Activated CD4-positive, alpha-beta T cell treated with anti-CD3 and anti-CD28 coated beads for 1 hour (primary cell): ENCODE measurements at regions not wholly inside any gene's neighbourhood (a gene's known extent, or its start where the extent isn't known, plus 50 kb on each side); places are given as distances from the start of the nearest gene placed in this dataset.
"Not testable (repeated sequence)": the region's sequence is repeated elsewhere in the genome, so short reads cannot be mapped to it uniquely, and the experiment has no call there.

Source experiments
- DNase-seq: peaks from one replicate; pipeline ENCODE4 v3.0.0-alpha.2; 2020

DNA sequence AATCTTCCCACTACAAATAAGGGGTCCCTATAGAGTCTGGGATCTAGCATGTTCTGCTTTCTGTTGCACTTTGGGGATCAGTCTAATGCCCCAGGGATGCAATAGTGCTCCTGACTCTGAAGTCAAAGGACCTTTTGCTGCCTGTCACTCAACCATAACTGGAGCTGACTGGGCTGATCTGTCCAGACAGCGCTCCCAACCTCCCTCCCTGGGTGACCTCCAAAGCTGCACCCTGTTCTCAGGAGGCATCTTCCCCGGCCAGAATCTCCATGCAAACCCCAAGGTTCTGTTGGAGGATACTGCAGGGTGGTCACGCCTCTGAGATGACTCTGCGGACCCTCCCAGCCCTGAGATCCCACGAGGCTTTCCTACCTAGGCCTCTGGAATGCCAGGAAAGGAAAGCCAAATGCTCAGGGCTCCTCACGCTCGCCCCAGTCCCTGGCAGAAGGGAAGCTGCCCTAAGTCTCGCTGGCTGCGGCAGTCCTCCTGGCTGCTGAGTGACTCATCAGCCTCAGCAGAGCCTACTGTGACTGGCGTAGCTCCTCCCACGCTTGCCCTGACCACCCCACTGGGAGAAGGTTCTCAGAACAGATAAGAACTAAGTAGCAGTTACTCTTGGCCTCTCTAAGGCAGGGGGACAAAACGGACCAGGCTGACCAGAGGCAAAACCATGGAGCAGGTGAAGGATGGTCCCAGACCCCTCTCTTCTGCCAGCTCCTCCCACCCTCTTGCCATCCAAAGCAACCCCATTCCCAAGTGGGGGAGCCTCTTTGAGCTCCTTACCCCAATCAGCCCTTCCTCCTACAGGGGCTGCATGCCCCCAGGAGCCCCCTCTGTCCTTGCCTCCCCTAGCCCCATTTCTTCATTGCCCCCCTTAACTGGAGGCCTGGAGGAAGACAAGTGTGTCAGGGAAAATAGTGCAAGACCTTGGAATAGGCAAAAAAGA is 124.1 kb upstream of the TNRC6C start:
- peak; percentile 35 for DNase-seq

DNA sequence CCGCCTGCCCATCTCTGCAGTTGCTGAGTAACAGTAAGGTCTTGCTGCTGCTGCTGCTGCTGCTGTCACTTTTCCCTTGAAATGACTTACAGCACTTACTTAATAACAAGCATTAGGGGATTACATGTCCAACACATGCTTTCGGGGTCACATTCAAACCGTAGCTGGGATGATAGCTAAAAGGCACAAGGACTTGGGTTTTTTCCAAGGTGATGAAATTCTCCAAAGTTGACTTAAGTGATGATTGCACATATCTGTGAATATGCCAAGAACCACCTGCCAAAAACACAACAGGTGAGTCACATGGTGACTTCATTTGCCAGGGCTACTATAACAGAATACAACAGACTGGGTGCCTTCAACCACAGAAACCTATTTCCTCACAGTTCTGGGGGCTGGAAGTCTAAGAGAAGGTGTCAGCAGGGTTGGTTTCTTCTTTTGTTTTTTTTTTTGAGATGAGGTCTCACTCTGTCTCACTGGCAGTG is 121.9 kb upstream of the TNRC6C start:
- DNase-seq = no peak

DNA sequence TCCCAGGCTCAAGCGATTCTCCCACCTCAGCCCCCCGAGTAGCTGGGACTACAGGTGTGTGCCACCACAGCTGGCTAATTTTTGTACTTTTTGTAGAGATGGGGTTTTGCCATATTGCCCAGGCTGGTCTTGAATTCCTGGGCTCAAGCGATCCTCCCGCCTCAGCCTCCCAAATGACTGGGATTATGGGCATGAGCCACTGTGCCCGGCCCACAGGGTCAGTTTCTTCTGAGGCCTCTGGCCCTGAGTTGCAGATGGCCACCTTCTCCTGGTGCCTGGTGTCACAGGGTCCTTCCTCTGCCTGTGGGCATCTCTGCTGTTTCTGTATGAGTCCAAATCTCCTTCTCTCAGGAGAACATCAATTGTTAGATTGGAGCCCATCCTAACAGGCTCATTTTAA is 121.4 kb upstream of the TNRC6C start:
- not testable (repeated sequence) for DNase-seq

DNA sequence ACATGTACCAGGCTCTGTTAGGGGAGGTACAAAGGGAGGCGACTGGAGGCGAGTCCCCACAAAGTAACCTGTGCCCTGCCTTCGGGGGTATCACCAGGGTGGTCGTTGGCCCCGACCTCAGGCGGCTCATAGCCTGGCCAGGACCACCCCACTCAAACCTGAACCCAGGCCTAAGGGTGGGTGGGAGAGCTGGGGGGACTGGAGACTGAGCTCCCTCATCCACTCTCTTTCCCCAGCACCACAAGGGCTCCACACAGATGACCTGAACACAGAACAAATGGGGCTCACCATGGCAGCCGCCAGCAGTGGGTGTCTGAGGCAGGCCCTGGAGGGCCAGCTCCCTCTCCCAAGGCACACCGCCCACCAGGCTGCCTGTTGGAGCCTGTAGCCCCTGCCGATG is 120.6 kb upstream of the TNRC6C start:
- DNase-seq = no peak

DNA sequence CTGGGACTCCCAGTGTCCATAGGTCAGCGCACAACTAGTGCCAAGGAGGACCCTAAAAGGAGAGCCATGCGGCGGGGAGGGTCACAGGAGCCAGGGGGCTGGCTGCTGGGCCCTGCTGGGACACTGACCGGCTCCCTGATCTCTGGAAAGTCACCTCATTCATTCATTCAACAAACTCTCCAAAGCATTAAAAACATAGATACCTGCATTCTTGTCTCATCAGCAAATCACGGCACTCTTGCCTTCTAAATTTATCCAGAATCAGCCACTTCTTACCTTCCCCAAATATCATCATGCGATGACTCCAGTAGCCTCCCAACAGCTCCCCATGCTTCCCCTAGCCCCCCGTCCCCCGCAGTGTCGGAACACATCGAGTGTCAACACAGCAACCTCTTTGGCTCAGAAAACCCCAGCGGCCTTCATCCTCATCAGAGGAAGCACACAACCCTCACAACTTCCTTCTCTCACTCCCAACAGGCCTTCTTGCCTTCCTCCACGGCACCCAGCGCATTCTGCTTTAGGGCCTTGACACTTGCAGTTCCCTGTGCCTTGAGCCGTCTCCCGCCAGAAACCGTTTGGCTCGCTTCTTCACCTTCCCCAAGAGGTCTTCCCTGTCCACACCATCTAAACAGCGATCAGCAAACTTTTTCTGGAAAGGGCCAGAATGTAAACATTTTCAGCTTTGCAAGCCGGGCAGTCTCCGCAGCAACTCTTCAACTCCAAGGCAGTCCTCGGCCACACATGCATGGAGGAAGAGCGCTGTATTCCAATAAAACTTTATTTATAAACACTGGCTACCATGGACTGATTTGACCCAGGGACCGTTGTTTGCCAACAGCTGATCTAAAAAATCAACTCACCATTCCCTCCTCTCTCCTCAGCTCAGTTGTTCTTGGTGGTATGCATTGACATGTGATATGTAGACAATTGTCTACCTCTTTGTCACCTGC is 119.5 kb upstream of the TNRC6C start:
- no peak for DNase-seq

DNA sequence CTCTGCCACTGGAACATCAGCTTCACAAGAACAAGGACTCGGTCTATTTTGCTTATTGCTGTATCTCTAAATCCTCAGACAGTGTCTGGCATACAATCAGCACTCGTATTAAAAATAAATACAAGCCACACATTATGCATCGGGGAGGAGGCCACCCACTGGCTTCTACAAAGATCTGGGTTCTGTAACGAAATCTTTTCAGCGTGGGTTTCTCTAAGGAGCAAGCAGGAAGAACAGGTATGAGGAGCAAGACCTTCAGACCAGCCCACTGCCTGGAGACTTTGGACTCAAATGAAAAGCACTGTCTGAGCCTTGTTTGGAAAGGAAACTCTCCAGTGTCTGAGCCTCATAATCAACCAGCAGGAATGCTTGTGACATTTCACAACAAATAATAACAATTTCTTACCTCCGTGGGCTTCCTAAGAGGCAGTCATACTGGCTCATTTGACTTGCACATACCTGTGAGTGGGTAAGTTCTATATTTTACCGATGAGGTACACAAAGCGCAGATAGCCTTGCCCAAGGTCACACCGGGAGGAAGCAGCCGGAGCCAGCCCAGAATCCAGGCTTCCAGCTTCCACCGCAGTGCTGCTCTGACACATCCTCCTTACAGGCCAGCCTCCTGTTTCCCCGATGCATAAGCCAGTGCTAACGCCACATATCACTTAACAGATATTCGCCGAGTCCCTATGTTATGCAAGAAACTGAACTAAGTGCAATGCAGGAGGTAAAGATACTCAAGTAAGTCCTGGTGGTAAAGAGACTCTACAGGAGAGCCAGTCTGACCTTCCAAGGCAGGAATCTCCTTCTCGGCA is 118.6 kb upstream of the TNRC6C start:
- DNase-seq = no peak

DNA sequence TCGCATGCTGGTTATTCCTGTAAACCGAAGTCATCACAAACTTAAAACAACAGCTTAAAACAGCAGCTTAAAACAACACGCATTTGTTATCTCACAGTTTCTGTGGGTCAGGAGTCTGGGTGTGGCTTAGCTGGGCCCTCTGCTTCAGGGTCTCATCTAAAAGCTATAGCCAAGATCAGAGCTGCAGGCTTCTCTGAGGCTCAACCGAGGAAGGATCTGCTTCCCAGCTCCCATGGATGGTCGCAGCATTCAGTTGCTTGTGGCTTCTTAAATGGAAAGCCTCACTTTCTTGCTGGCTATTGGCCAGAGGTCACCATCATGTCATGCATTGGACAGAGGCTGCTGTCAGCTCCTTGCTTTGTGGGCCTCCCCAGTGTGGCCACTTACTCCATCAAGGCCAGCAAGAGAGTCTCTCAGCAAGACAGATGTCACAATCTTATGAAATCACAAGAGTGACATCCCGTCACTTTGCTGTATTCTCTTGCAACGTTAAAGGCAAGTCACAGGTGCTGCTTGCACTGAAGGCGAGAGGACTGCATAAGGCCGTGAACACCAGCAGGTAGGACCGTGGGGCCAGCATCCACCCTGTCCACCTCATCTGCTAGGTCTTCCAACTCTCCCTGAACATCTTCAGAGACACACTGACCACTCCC is 117.9 kb upstream of the TNRC6C start:
- DNase-seq = no peak

DNA sequence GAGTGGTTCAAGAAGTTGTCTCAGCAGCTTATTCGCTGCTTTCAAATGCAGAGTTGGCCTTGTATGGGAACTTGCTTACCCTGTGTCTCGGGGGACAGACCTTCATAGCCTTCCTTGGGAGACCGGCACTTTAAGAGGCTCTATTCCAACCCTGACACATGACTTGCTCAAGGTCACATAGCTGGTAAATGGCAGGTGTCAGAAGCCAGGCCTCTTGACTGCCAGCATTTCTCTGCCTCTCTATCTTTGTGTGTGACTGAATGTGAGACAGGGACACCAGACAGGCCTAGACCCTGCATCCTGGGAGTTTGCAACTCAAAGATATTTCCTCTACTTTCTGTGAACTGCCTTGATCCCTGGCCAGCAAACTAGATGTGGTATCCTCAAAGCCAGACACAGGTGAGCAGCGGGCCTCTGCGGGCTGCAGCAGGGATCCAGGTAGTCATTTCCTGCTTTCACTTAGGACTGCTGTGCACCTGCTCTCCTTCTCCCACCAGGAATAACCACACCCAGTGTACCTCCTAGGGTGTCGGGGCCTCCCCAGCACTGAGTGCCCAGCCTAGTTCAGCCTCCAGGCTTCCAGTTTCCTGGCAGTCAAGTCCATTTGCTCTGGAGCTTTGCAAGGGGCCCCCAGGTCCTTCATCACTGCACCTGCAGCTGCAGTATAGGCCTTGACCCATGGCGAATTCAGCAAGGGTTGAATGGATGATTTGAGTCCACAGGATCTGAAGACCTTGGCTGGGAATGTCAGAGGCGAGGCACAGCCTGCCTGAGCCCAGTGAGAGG is 116.6 kb upstream of the TNRC6C start:
- no peak for DNase-seq

DNA sequence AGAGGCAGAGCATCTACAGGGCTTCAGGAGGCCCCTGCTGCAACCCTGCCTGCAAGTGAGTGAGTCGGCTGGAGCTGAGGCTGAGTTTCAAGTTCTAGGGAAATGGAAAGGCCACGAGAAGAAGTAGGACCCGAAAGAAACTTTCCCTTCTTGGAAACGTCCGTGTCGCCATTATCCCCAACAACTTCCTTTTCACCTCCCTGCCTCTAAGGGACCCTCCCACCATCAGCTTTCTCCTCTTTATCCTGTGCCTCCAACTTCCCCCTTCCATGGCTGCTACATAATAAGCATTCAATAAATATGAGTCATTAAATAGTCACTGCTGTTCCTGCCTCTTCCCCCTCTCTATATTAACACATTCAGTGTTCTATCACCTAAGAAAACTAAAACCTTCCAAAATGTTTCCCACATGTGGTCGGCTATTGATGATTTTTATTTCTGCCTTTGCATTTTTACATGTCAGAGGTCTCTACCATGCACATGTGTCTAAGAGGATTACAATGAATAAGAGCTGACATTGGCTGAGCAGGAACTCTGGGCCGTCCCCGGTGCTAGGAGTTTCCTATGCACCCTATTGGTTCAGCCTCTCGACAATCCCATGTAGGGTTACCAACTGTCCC is 115.9 kb upstream of the TNRC6C start:
- DNase-seq = no peak

DNA sequence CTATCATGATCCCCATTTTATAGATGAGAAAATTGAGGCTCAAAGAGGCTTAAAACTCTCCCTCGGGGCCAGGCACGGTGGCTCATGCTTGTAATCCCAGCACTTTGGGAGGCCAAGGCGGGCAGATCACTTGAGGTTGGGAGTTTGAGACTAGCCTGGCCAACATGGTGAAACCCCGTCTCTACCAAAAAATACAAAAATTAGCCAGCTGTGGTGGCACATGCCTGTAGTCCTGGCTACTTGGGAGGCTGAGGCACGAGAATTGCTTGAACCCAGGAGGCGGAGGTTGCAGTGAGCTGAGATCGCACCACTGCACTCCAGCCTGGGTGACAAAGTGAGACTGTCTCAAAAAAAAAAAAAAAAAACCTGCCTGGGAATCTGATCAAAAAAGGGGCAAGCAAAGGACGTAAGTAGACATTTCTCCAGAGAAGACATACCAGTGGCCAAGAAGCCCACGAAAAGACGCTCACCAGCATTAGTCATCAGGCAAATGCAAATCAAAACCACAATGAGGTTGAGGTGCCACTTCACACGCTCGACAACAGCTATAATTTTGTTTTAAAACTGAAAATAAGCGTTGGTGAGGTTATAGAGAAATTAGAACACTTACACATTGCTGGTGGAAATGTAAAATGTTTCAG is 115.1 kb upstream of the TNRC6C start:
- peak; percentile 45 for DNase-seq

DNA sequence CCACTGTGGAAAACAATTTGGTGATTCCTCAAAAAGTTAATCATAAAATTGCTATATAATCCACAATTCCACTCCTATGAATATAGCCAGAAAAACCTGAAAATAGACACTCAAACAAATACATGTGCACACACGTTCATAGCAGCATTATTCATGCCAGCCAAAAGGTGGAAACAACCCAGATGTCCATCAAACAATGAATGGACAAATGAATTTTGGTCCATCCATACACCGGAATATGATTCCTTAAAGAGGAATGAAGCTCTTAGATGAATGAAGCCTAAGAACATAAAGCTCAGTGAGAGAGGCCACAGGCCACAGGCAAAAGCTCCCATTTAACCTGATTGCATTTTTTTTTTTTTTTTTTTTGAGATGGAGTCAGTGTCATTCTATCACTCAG is 114.6 kb upstream of the TNRC6C start:
- DNase-seq = no peak

DNA sequence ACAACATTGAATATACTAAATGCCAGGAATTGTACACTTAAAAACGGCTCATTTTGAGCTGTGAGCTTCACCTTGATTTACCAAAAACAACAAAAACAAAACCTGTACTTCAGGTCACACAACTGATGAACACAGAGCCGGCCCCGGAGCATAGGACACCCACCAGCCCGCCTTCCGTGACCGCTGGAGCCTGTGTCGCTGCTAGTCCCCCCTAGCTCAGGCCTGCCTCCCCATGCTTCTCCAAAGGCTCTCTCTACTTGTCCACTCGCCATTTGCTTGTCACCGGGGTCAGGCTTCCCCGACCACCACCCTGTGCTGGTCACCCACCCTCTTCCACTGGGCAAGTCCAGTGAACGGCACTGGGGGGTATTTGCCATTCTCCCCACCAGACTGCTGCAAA is 113.8 kb upstream of the TNRC6C start:
- DNase-seq = no peak

DNA sequence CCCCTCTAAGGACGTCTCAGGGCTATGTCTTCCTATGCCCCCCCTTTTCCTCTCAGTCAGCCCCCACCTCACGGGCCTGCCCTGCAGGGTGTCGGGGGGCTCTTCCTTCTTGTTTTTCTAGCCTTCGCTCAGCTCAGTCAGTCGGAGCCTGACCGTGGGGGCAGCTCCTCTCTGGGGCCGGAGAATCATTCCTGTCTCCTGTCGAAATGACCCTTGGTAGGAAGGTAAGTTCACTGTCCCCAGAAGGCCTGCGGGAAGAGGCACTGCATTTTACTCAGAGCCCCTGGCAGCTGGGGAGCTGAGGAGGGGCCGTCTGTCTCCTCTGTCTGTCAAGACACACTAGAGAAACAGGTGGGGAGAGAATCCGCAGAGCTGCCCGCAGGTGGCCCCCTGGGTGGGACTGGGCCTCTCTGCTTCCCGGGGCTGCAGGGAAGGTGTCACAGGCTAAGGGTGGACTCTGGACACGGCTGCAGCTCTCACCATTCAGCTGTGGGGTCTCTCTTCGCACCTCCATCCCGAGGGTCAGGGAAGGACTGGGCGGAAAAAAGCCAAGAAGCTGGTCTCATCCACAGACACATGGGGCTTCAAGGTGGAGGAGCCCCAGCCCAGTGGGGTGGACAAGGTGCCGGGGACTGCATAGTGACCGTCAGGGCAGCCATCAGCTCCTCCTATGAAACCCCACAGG is 112.8 kb upstream of the TNRC6C start:
- DNase-seq = no peak

DNA sequence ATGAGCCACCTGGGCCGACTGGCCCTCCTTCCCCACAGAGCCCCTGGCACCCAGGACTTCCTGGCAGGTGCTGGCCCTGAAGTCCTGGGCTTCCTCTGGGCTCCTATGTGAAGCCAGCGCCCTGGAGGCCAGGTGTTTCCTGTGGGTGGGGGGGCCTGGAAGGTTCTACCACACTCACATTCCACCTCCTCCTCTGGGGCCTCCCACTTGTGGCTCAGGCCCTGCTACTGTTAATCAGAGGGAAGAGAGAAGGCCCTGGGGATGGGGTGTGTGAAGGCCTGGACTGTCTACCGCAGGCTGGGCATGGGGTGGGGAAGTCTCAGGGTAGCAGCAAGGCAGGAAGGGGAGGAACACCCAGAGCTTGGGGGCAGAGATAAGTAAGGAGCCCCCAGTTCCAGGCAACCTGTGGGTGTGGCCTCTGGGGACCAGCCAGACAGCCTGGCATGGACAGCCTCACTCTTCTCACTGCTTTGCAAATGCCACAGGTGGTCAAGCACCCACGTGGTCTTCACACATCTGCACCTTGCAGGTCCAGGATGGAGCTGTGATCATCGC is 111.9 kb upstream of the TNRC6C start:
- DNase-seq = no peak

DNA sequence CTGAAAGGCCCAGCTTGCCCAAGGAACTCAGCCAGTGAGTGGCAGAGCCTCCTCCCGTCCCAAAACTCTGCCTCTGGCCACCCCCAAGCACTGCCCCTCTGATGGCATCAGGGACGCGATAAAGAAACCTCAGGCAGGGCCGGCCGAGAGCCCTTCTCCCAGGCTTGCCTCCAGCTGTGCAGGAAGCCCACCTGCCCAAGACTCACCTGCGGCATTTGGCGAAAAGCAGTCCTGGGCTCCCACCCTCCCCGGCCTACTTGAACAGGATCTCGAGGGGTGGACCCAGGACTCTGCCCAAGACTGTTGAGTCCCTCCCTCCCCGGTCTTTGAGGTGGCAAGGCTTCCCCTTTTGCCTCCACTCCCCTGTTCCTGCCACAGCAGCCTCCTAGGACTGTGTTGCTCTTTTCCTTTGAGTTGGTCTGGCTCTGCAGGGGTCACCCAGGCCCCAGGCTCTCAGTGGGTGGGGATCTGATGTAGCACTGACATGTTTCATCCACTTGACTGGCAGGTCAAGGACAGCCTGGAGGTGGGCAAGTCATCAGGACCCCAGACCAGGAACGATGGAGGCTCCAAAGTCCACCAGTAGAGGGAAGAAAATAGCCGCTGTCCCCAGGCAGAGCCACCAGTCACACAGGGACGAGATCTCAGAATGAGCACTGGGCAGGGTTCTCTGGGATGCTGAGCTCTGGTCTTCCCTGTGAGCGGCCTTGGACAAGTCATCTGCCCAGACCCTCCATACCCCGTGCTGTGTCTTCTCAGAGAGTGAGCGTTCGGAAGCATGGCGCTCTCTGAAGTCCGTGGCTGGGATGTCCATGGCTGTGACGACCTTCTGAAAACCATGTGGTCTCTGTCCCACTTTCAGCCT is 111.0 kb upstream of the TNRC6C start:
- DNase-seq = no peak

DNA sequence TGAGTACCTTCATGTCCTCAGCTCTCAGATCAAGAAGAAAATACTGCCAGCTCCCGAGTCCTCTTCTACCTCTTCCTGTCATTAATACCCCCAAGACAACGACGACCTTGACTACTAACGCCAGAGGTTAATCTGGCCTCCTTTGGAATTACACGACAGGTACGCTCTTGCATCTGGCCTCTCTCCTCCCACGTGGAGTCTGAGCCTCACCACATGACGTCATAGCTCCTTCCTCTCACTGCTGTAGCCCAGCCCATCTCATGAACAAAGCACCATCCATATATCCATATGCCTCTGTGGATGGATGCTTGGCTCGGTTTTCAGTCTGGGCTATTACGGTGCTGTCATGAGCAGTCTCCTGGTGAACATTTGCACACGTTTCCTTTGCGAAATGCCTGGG is 110.2 kb upstream of the TNRC6C start:
- no peak for DNase-seq

DNA sequence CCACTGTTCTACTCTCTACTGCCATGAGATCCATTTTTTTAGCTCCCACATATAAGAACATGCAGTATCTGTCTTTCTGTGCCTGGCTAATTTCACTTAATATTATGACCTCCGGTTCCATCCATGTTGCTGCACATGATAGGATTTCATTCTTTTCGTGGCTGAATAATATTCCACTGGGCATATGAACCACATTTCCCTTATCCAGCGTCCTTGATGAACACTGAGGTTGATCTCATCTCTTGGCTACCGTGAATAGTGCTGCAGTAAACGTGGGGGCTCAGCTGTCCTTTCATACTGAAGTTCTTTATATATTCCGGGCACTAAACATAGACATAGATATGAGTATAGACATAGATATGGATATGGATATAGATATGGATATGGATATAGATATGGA is 109.3 kb upstream of the TNRC6C start:
- no peak for DNase-seq

DNA sequence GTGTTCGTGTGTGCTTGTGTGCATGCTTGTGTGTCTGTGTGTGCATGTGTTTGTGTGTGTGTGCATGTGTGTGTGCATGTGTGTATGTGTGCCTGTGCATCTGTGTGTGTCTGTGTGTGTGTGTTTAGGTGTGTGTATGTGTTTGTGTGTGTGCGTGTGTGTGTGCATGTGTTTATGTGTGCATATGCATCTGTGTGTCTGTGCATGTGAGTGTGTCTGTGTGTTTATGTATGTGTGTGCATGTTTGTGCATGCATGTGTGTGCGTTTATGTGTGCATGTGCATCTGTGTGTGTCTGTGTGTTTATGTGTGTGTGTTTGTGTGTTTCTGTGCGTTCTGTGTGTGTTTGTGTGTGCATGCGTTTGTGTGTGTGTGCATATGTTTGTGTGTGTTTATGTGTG is 106.6 kb upstream of the TNRC6C start:
- no peak for DNase-seq
